ENCODE measurements at regions not wholly inside any gene's neighbourhood (a gene's known extent, or its start where the extent isn't known, plus 50 kb on each side); places are given as distances from the start of the nearest gene placed in this dataset.

GRCh38 chr6:115393821-115394220 lies 666.9 kb downstream of the FRK start (continued):
- TF ChIP-seq, protein P1, sequence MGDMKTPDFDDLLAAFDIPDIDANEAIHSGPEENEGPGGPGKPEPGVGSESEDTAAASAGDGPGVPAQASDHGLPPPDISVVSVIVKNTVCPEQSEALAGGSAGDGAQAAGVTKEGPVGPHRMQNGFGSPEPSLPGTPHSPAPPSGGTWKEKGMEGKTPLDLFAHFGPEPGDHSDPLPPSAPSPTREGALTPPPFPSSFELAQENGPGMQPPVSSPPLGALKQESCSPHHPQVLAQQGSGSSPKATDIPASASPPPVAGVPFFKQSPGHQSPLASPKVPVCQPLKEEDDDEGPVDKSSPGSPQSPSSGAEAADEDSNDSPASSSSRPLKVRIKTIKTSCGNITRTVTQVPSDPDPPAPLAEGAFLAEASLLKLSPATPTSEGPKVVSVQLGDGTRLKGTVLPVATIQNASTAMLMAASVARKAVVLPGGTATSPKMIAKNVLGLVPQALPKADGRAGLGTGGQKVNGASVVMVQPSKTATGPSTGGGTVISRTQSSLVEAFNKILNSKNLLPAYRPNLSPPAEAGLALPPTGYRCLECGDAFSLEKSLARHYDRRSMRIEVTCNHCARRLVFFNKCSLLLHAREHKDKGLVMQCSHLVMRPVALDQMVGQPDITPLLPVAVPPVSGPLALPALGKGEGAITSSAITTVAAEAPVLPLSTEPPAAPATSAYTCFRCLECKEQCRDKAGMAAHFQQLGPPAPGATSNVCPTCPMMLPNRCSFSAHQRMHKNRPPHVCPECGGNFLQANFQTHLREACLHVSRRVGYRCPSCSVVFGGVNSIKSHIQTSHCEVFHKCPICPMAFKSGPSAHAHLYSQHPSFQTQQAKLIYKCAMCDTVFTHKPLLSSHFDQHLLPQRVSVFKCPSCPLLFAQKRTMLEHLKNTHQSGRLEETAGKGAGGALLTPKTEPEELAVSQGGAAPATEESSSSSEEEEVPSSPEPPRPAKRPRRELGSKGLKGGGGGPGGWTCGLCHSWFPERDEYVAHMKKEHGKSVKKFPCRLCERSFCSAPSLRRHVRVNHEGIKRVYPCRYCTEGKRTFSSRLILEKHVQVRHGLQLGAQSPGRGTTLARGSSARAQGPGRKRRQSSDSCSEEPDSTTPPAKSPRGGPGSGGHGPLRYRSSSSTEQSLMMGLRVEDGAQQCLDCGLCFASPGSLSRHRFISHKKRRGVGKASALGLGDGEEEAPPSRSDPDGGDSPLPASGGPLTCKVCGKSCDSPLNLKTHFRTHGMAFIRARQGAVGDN (IDR thresholded peaks at IDR 0.05): no peak
- TF ChIP-seq RBBP5 (conservative IDR thresholded peaks at IDR 0.05) (no peak), RCOR1 (conservative IDR thresholded peaks at IDR 0.05; ENCODE audit: low read depth, low read length) (no peak)

GRCh38 chr6:115370202-115370601 lies 690.5 kb downstream of the FRK start:
- no peak overlapping the region for H3K4me2 ChIP-seq (ENCODE audit: control insufficient read depth, insufficient read depth)
- DNase-seq (ENCODE audit: low read depth, low spot score) (no peak), FAIRE-seq (no peak), ATAC-seq (no peak)
- H3K79me2 ChIP-seq (ENCODE audit: control insufficient read depth, insufficient read depth, low read length): no peaks in the 10 kb centered on the region
- in situ Hi-C loops (cut with MboI): no loop called here
- H3K4me3 ChIP-seq: no peak overlapping the region
- H3K9ac ChIP-seq (ENCODE audit: control insufficient read depth, insufficient read depth, low read length): no peak overlapping the region
- H3K4me1 ChIP-seq (ENCODE audit: control insufficient read depth, insufficient read depth, low read length): no peaks in the 10 kb centered on the region
- no peak overlapping the region for H2AFZ ChIP-seq (ENCODE audit: control insufficient read depth, low read depth, low read length)
- ChIA-PET SMC1A (ENCODE audit: uncharacterized antibody, unreplicated experiment) (no interaction called here), POLR2A (no interaction called here), RAD21 (ENCODE audit: unreplicated experiment) (no interaction called here), CTCF (interaction anchor here (1.1 kb wide), 1 partner anchor 9 kb away, joined by 3 read pairs; no protein-coding TSS in a partner anchor)
- no peak overlapping the region for H3K27ac ChIP-seq (ENCODE audit: control insufficient read depth, insufficient read depth)
- H4K20me1 ChIP-seq (ENCODE audit: control insufficient read depth, insufficient read depth): no peaks in the 10 kb centered on the region
- no peak for TF ChIP-seq E2F8 (IDR thresholded peaks at IDR 0.05; ENCODE audit: low read depth, partially characterized antibody)
- TF ChIP-seq MYB (IDR thresholded peaks at IDR 0.05; ENCODE audit: borderline replicate concordance, low read depth, low read length): no peak
- no peak for TF ChIP-seq NR2F1 (conservative IDR thresholded peaks at IDR 0.05)
- TF ChIP-seq CREM (IDR thresholded peaks at IDR 0.05; ENCODE audit: low read depth): no peak
- TF ChIP-seq, protein P2, sequence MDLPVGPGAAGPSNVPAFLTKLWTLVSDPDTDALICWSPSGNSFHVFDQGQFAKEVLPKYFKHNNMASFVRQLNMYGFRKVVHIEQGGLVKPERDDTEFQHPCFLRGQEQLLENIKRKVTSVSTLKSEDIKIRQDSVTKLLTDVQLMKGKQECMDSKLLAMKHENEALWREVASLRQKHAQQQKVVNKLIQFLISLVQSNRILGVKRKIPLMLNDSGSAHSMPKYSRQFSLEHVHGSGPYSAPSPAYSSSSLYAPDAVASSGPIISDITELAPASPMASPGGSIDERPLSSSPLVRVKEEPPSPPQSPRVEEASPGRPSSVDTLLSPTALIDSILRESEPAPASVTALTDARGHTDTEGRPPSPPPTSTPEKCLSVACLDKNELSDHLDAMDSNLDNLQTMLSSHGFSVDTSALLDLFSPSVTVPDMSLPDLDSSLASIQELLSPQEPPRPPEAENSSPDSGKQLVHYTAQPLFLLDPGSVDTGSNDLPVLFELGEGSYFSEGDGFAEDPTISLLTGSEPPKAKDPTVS (IDR thresholded peaks at IDR 0.05; ENCODE audit: low read depth, low read length): no peak
- no peak for TF ChIP-seq PML (IDR thresholded peaks at IDR 0.05; ENCODE audit: low read length)
- TF ChIP-seq SREBF2 (IDR thresholded peaks at IDR 0.05; ENCODE audit: low read length): no peak
- TF ChIP-seq SRF (IDR thresholded peaks at IDR 0.05; ENCODE audit: low read depth in 2 of 2, low read length in 2 of 2): no peak
- BruUV-seq (replicated peaks): no TSS peak
- H3K9me3 ChIP-seq (replicated peaks; ENCODE audit: control insufficient read depth, insufficient read depth, low read length): no peaks in the 10 kb centered on the region; the same call in 2 of the 3 replicates
- H3K27me3 ChIP-seq (replicated peaks in 1 of 2; ENCODE audit: control insufficient read depth in 2 of 2, insufficient read depth in 2 of 2, low read length in 1 of 2): no peaks in the 10 kb centered on the region
- no peaks in the 10 kb centered on the region for H3K36me3 ChIP-seq (ENCODE audit: control insufficient read depth in 2 of 2, insufficient read depth in 2 of 2, low read length in 1 of 2)
- intact Hi-C loops (cut with micrococcal nuclease; ENCODE audit: unreplicated experiment): no loop called here
- 7% methylated on average over 2 of the region's 2 CpGs for WGBS (ENCODE audit: insufficient coverage, insufficient replicate concordance, low lambda C conversion rate, missing lambda C conversion rate)
